AG04450 (cell line): ENCODE measurements at regions not wholly inside any gene's neighbourhood (a gene's known extent, or its start where the extent isn't known, plus 50 kb on each side); places are given as distances from the start of the nearest gene placed in this dataset.
"Not testable (repeated sequence)": the region's sequence is repeated elsewhere in the genome, so short reads cannot be mapped to it uniquely, and the experiment has no call there.

ENCODE experiments used
- CTCF ChIA-PET: fragments of 300-600, 350-600 bp; formaldehyde crosslinking; extraction: SDS; loops from one replicate; lab custom pipeline; 2022; ENCODE audit warnings: antibody characterized with exemption, inconsistent platforms; lab: Charles Lee
- POLR2A ChIA-PET: fragments of 350-600 bp; formaldehyde crosslinking; extraction: SDS; loops from one replicate; lab custom pipeline; 2021; ENCODE audit warnings: antibody characterized with exemption, inconsistent platforms; lab: Yijun Ruan, JAX
- DNase-seq: peaks from one replicate; pipeline ENCODE4 v3.0.0-alpha.2; 2011; ENCODE audit warnings: low read depth, low spot score
- H3K27ac ChIP-seq: one replicate; pipeline ENCODE4 v1.5.1; 2012; ENCODE audit warnings: low read depth, low read length, control low read depth
- H3K27me3 ChIP-seq: one replicate; pipeline ENCODE4 v1.6.0; 2012; ENCODE audit warnings: low read length; ENCODE audit not compliant: control insufficient read depth, insufficient read depth
- H3K4me3 ChIP-seq: 2 replicates; pipeline ENCODE4 v1.5.1; 2011; ENCODE audit warnings: mild to moderate bottlenecking, low read depth, low read length, control low read depth
- H3K9me3 ChIP-seq: 2 replicates; pipeline ENCODE4 v1.5.1; 2012; ENCODE audit warnings: low read length; ENCODE audit not compliant: control insufficient read depth, insufficient read depth

GRCh38 chr6:26859771-26860163 lies 200.2 kb upstream of the ZNF322 start:
- POLR2A ChIA-PET, DNase-seq, H3K27me3 ChIP-seq, H3K27ac ChIP-seq, H3K4me3 ChIP-seq, CTCF ChIA-PET, H3K9me3 ChIP-seq: not testable (repeated sequence)

GRCh38 chr6:26861913-26862312 lies 202.4 kb upstream of the ZNF322 start:
- DNase-seq, H3K4me3 ChIP-seq, CTCF ChIA-PET, H3K27me3 ChIP-seq, H3K27ac ChIP-seq, POLR2A ChIA-PET, H3K9me3 ChIP-seq: not testable (repeated sequence)

DNA sequence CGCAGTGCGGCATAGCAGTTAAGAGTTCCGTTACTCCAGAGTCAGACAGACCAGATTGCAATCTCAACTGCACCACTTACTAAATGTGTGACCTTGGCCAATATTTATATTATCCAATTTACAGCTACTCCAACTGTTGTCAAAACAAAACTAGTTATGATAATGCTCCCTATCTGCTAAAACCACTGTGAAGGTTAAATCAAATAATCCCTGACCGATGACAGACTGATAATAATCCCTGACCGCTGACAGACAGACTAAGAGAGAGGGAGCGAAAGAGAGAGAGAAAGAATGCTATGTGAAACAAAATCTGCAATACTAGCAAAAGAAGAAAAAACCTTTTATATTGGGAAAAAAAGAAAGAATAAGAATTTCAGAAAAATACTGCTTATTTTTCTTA lies 204.1 kb upstream of the ZNF322 start:
- H3K27me3 ChIP-seq, DNase-seq, H3K4me3 ChIP-seq, H3K27ac ChIP-seq, POLR2A ChIA-PET, H3K9me3 ChIP-seq, CTCF ChIA-PET: not testable (repeated sequence)

DNA sequence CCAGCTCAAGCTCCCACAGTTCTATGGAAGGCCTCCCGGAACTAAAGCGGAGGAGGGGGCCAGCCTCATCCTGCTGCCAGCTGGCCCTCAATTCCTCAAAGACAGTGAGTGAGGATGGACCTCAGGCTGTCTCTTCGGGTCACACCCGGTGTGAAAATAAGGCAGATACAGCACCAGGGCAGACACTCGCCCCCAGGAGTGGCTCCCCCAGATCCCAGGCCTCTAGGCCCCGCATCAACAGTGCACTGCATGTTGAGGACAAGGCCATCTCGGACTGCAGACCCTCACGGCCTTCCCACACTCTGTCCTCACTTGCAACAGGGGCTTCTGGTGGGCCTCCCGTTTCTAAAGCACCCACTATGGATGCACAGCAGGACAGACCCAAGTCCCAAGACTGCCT lies 239.2 kb upstream of the ZNF322 start:
- H3K4me3 ChIP-seq, POLR2A ChIA-PET, H3K27ac ChIP-seq, DNase-seq, H3K9me3 ChIP-seq, CTCF ChIA-PET, H3K27me3 ChIP-seq: not testable (repeated sequence)

GRCh38 chr6:26924206-26924605 lies 264.7 kb upstream of the ZNF322 start:
- H3K9me3 ChIP-seq, CTCF ChIA-PET, POLR2A ChIA-PET, H3K27ac ChIP-seq, H3K4me3 ChIP-seq, H3K27me3 ChIP-seq: not testable (repeated sequence)
- peak; percentile 1 for DNase-seq

- DNase-seq, CTCF ChIA-PET, H3K9me3 ChIP-seq, POLR2A ChIA-PET, H3K27ac ChIP-seq, H3K27me3 ChIP-seq, H3K4me3 ChIP-seq: not testable (repeated sequence)
Measured at GRCh38 chr6:26928190-26928589, 268.6 kb upstream of the ZNF322 start.

- DNase-seq, POLR2A ChIA-PET, H3K4me3 ChIP-seq, H3K9me3 ChIP-seq, H3K27ac ChIP-seq, CTCF ChIA-PET, H3K27me3 ChIP-seq: not testable (repeated sequence)
Measured at GRCh38 chr6:26937258-26937657, 277.7 kb upstream of the ZNF322 start.

DNA sequence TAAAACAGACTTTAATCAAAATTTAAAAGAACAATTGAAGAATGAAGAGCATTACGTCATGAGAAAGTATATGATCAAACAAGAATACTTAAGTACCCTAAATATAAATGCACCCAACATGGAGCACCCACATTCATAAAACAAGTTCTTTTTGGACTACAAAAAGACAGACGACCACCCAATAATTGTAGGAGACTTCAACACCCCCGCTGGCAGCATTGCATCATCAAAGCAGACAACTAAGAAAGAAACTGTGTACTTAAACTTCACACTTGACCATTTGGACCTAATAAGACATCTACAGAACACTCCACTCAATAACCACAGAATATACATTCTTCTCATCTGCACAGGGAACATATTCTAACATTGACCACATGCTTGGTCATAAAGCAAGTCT lies 291.7 kb upstream of the ZNF322 start:
- H3K27me3 ChIP-seq, DNase-seq, H3K4me3 ChIP-seq, H3K27ac ChIP-seq, POLR2A ChIA-PET, CTCF ChIA-PET, H3K9me3 ChIP-seq: not testable (repeated sequence)

DNA sequence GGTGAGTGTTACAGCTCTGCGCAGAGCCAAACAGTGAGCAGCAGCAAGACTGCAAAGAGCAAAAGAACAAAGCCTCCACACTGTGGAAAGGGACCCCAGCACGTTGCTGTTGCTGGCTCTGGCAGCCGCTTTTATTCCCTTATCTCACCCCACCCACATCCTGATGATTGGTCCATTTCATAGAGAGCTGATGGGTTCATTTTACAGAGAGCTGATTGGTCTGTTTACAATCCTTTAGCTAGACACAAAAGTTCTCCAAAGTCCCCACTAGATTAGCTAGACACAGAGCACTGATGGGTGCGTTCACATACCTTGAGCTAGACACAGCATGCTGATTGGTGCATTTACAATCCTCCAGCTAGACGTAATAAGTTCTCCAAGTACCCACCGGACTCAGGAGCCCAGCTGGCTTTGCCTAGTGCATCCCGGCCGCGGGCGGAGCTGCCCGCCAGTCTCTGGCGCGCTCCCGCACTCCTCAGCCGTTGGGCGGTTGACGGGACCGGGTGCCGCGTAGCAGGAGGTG lies 291.4 kb upstream of the PRSS16 start:
- H3K4me3 ChIP-seq, result peak overlapping the region; percentile 57
- H3K27ac ChIP-seq, CTCF ChIA-PET, H3K27me3 ChIP-seq, POLR2A ChIA-PET, H3K9me3 ChIP-seq: not testable (repeated sequence)
- peak; percentile 4 for DNase-seq
